GM21723 (cell line): ENCODE measurements at regions not wholly inside any gene's neighbourhood (a gene's known extent, or its start where the extent isn't known, plus 50 kb on each side); places are given as distances from the start of the nearest gene placed in this dataset.
A peak's percentile ranks its signal among the peaks of the same experiment; 100 is the strongest.

Experiments
- ATAC-seq: cut with Tn5 transposase; IDR thresholded peaks from one replicate; pipeline ENCODE4 v1.9.1; 2021; ENCODE audit warnings: mild to moderate bottlenecking, moderate library complexity; ENCODE audit not compliant: unreplicated experiment

DNA sequence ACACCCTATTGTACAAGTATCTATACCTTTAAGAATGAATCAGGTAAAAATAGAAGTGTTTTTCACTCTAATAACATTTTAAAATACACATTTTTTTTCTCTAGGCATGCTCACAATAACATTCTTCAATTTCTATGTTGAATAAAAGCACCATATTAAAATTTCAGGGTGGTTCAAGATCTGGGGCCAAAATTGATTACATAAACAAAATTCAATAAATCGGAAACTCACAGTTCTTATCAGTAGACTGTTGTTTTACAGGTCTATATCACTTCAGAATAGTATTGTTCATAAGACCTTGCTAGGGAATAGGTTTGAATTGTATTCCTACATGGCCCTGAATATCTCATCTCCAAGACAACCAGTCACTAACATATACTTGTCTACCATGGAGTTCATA is 634.0 kb downstream of the SPOCK3 start:
- ATAC-seq = no peak

DNA sequence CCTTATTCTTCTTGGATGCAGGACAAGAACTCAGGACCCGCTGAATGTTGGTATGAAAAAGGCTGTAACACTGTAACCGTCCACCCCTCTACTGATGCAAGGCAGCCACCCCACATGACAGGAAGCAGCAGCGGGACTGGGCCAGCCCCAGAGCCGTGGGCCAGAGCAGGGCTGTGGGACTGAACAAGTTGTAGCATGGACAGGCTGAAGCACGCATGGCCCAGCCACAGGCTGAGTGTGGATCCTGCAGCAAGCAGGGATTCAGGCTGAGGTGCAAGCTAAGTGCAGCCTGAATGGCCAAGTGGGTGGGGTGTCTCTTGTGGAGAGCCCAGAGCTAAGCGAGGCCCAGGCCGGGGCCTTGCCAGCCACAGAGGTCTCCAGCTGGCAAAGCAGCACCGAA is 632.2 kb downstream of the SPOCK3 start:
- no peak for ATAC-seq

DNA sequence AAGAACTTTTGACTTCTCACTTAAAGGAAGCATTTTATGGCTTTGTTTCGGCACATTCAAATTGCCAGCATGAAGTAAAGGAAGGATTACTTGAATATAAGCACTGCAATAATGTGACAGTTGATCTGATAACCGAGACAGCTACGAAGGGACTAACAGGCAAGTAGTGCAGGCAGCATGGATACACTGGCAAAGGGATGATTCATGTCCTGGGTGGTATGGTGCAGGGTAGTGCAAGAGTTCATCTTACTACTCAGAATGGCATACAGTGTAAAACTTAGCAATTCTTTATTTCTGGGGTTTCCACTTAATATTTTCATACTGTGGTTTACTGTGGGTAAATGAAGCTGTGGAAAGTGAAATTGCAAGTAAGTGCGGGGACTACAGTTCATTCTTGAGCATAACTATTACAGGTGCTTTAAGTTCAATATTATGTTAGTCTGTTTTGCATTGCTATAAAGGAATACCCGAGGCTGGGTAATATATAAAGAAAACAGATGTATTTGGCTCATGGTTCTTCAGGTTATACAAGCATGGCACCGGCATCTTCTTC is 611.8 kb downstream of the SPOCK3 start:
- ATAC-seq = no peak

DNA sequence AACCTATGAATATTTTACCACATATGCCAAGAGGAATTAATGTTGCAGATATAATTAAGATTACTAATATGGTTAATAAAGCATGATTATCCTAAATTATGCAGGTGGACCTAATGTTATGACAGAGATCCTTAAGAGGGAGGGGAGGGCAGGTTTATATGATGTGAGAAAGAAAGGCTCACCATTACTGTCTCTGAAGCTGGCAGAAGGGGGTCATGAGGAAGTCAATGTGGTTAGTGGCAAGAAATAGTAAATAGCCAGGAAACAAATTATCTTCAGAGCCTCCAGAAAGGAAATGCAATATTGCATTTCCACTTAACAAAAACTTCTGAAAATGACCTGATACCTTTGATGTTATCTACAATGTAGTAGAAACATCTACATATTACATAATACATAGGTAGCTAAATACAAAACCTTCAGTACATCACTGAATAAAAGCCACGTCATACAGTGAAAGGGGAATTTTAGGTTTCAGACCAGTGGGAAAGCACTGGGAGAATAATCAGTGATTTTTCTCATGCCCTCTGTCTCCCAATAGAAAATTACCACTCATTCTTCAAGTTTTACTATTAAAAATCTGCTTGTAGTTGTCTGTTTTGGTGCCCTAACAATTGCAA is 609.2 kb downstream of the SPOCK3 start:
- ATAC-seq = peak; percentile 59

DNA sequence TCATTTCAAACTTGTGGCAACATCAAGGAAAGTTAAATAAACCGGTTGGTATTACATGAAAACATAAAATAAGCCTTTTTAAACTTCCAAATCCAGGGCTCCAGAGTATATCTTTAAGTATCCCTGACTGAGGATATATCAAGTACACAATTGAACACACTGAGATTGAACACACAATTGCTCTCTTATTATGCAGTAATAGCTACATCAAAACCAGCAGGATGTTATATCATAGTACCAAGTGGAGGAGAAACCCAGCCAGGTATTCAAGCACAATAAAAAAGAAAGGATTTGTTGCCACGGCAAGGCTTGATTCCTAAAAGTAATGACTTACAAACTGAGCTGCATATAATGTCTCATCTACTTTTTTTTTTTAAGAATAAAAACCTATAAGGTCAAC is 605.8 kb downstream of the SPOCK3 start:
- no peak for ATAC-seq

DNA sequence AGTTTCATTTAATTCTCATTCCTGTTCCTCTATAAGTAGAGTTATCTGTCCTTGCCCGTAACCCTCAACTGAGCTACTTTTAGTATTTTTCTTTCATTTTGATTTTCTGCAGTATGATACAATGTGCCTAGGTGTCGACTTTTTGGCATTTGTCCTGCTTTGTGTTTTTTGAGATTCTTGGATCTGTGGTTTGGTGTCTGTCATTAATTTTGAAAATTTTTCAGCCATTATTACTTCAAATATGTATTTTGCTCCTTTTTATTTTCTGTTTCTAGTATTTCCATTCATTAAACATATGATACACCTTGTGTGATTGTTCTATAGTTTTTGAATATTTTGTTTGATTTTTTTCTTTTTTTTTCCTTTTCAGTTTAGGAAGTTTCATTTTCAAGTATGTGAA is 598.9 kb downstream of the SPOCK3 start:
- no peak for ATAC-seq

DNA sequence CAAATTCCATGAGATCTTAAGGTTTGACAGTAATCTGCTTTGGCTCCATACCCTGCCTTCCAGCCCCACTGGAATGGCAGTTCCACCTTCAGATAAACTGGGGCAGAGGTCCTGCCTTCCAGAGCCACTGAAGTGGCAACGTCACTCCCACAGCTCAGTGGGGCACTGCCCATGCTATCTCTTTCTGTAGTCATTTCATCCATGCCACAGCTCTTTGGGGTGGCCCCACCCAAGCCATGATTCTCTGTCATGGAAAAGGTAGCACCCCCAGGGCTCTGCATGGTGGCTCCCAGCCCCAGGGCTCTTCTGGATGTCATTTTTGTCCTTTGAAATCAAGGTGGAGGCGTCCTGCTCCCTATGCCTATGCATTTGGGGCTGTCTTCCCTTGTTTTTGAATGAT is 596.5 kb downstream of the SPOCK3 start:
- ATAC-seq = no peak

DNA sequence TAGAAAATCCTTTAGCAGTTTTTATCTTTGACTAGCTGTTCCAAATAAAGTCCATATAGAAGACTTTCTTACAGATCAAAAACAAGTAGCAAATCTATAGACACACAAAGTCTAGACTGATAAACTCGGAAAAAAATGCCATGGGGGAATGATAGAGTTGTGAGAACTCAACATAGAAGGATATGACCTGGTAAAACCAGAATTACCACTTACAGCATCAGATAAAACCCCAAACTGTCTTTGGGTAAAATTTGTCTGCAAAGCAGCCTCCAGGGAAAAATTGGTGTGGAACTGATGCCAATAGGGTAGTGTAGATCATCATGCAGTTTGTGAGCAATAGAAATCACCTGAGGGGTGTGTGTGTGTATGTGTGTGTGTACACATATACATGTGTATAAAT is 579.1 kb downstream of the SPOCK3 start:
- no peak for ATAC-seq

DNA sequence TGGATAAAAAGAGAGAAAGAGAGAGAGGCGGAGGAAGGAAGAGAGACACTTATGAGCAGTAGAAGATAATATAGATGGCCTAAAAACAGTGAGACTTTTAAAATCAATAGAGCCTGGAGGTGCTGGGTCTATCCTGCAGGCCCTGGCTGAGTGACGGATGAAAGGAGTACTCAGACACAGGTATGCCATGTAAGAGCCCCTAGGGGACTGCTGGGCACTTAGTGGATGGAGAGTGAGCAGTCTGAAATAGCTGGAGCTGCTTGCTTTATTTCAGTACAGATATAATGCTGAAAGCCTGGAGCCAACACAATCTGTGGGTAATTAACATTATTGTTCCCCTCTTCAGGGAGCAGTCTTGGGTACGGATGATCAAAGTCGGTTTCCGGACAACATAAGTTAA is 578.6 kb downstream of the SPOCK3 start:
- ATAC-seq = no peak

DNA sequence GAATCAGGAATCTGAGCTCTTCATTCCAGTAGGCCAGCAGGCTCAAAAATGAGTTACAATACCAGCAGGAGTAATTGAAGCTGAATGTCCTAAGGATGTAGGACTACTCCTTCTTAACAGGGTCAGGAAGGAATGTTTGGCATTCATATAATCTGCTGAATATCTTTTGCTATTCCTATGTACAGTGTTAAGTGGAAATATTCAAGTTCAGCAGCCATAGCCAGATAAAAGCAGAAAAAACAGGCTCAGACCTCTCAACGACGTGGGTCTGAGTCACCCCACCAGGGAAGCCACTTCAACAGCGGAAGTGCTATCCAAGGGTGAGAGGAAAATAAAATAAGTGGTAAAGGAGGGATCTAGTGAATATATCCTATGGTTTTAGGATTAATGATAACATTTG is 577.0 kb downstream of the SPOCK3 start:
- no peak for ATAC-seq

DNA sequence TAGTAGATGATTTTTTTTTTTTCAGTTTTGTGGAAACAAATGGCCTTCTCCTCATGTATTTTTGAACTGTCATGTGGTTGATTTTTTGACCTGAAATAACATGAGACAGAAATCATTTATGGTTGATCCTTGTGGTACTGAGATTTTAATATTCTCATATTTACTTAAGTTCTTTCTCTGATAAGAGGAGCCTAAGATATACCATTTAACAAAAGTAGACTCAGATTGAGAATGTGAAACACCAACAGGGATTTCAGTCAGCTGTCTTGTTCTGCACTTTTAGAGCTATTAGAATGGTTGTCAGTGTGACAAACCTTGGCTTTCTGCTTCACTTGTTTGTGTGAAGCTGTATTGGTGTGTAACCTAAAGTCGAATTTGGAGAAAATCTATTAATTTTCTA is 575.7 kb downstream of the SPOCK3 start:
- peak; percentile 37 for ATAC-seq

DNA sequence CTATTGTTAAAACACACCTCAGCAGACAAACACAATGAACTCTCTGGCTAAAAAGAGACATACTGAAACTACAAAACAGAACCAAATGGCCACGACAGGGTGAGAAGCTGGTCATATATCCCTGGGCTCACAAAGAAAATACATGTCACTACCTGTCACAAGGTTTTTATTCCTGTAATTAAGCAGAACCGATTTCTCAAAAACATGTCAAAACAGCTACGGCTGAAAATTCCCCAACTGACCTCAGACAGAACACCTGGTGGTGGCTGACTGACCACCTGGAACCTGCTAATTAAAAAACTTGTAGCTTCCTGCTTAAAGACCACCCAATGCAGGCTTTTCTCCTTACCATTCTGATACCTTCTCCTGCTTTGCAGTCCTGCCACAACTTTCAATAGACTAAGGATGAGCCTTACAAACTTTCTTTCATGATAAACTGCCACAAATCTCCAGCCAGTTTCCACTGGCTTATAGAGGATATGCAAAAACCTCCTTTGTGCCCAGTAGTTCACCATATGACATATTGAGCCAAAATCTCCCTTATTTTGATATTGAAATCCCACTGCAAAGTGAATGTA is 571.9 kb downstream of the SPOCK3 start:
- ATAC-seq = peak; percentile 95

DNA sequence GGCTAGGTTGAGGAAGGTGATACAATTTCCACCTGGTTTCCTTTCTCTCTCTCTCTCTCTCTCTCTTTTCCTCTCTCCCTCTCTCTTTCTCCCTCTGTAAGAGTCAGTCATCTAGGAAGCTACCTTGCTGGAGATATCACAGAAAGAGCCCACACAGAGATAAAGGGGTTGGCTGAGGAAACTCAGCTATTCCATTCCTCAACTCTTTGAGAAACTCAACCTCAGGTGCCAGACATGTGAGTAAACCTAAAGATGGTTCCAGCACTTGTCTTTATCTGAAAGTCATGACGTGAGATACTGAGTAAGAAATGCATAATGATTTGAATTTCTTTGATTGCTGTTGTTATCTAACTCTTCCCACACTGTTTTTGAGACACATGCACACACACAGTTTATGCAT is 564.0 kb downstream of the SPOCK3 start:
- ATAC-seq = no peak

DNA sequence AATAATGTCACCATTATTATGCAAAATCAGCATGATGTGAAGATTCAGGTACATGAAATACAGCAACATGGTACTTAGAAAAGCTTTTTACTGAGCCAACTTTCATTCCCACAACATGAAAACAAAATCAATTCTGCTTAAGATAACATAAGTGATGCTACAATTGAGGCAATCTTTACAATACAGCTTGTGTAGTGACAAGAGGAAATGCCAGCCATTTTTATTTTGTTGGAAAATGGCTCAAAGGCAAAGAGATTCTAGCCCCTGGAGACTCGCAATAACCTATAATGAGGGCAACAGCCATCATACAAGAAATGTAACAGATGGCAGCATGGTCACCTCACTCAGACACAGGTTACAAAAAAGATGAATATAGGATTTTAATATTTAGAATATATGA is 560.4 kb downstream of the SPOCK3 start:
- ATAC-seq = no peak

DNA sequence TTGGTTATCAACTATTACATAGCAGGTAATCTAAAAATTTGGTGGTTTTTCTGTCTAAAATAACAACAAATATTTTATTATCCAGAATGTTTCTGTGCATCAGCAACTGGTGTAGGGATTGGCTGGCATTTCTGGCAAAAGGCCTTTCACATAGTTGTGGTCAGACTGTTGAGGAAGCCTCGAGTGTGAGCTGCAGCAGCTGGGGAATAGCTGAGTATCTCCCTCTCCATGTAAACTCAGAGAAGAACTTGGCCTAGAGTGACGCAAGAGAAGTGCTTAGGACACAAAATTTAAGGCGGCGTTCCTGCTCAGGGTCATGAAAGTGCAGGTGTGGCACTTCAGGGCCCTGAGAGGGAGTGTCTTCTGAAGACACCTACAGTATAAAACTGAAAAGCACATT is 558.9 kb downstream of the SPOCK3 start:
- ATAC-seq = no peak

DNA sequence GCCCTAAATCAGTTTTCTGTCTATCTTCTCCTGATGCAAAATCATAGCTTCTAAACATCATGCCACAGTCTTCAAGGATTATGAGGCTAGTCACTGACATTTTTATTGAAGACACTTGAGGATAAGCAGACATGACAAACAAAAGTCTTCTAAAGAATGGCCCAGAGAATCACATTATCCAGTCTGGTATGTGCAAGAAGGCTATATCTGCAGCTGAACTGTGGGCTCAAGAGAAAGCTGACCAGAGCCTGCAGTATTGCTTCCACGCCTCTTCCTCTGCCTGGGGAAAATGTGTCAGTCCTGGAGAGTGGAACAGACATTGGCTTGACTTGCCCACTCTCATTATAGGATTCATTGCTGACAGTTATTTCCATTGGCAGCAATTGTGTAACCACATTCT is 553.5 kb downstream of the SPOCK3 start:
- ATAC-seq = no peak

DNA sequence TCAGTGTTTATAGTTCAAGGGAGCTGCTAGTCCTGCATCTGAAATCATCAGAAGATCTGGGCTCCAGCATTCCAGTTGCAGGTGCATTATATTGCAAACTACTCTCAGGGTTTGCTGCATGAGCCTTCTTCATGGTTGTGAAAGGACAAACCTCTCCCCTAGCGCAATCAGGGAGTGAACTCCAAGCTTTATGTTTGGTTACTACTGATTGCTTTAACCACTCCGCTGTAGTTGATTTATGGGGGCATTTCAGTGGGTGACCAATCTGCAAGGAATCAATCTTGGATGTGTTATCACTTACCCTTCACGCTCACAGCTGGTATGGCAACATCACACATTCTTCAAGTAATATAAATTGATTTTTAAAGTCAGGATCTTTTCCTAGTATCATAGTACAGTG is 552.1 kb downstream of the SPOCK3 start:
- ATAC-seq = no peak
